SH-SY5Y (cell line): ENCODE measurements at regions not wholly inside any gene's neighbourhood (a gene's known extent, or its start where the extent isn't known, plus 50 kb on each side); places are given as distances from the start of the nearest gene placed in this dataset.

ENCODE experiments used
- GATA2 ChIP-seq: IDR thresholded peaks from 2 replicates; pipeline ENCODE4 v1.6.1; 2011; ENCODE audit warnings: mild to moderate bottlenecking, low read depth, low read length
- GATA3 ChIP-seq: IDR thresholded peaks from 2 replicates; pipeline ENCODE4 v1.6.1; 2011; ENCODE audit warnings: low read depth, mild to moderate bottlenecking, low read length, moderate library complexity

- TF ChIP-seq GATA2: no peak
- no peak for TF ChIP-seq GATA3
Observed at GRCh38 chr1:184170719-184171118, 119.2 kb downstream of the TSEN15 start.
